Spleen (tissue), 11 donors: ENCODE measurements at regions not wholly inside any gene's neighbourhood (a gene's known extent, or its start where the extent isn't known, plus 50 kb on each side); places are given as distances from the start of the nearest gene placed in this dataset.

Experiments used
- DNase-seq: peaks from one replicate; pipeline ENCODE4 v3.0.0-alpha.2; 2020
- H3K27ac ChIP-seq, 8 donors: fragments of 200-600 bp; sonication (generic) in 7 of 8; 1 replicate in 4 of 8; 2 replicates in 4 of 8; pipeline versions ENCODE4 v1.5.0 to v1.8.0; 2016 to 2021; ENCODE audit warnings: inconsistent platforms in 4 of 8, mild to moderate bottlenecking in 4 of 8, moderate library complexity in 1 of 8
- H3K27me3 ChIP-seq, 7 donors: fragments of 200-600 bp; sonication (generic) in 6 of 7; replicated peaks in 1 of 7; 1 replicate in 4 of 7; 2 replicates in 3 of 7; pipeline versions ENCODE4 v1.5.0 to v1.8.0; 2016 to 2021; ENCODE audit warnings: inconsistent platforms in 3 of 7, mild to moderate bottlenecking in 1 of 7
- H3K36me3 ChIP-seq, 6 donors: fragments of 200-600 bp; sonication (generic) in 5 of 6; 1 replicate in 4 of 6; 2 replicates in 2 of 6; pipeline versions ENCODE4 v1.5.0 to v1.8.0; 2016 to 2021; ENCODE audit warnings: inconsistent platforms in 2 of 6
- H3K4me1 ChIP-seq, 6 donors: fragments of 200-600 bp; sonication (generic) in 5 of 6; 1 replicate in 3 of 6; 2 replicates in 3 of 6; pipeline versions ENCODE4 v1.5.0 to v1.8.0; 2016 to 2021; ENCODE audit warnings: inconsistent platforms in 3 of 6
- H3K4me3 ChIP-seq, 8 donors: fragments of 200-600 bp; sonication (generic) in 7 of 8; 1 replicate in 4 of 8; 2 replicates in 4 of 8; pipeline versions ENCODE4 v1.5.0 to v1.8.0; 2016 to 2021; ENCODE audit warnings: inconsistent platforms in 4 of 8, mild to moderate bottlenecking in 4 of 8, moderate library complexity in 2 of 8
- H3K9me3 ChIP-seq, 8 donors: fragments of 200-600 bp; sonication (generic) in 7 of 8; 1 replicate in 4 of 8; 2 replicates in 4 of 8; pipeline versions ENCODE4 v1.5.0 to v1.8.0; 2016 to 2021; ENCODE audit warnings: inconsistent platforms in 4 of 8
- CTCF ChIP-seq, 11 experiments: fragments of 200-600 bp in 7 of 11; fragments of 450-650 bp in 4 of 11; sonication (generic) in 4 of 11; IDR thresholded peaks in 8 of 11; conservative IDR thresholded peaks in 3 of 11; 1 replicate in 7 of 11; 2 replicates in 4 of 11; pipeline versions ENCODE4 v1.4.0 to v1.8.0; 2016 to 2021; ENCODE audit warnings: antibody characterized with exemption in 11 of 11, inconsistent platforms in 4 of 11, mild to moderate bottlenecking in 1 of 11
- POLR2A ChIP-seq, 3 donors: fragments of 450-650 bp; IDR thresholded peaks; one replicate each; pipeline ENCODE4 v1.5.1; 2017; ENCODE audit warnings: antibody characterized with exemption in 3 of 3, mild to moderate bottlenecking in 1 of 3
- POLR2AphosphoS5 ChIP-seq, 3 donors: sonication (generic); formaldehyde crosslinking; IDR thresholded peaks; one replicate each; pipeline ENCODE4 v1.5.1; 2017; ENCODE audit warnings: antibody characterized with exemption in 3 of 3
- whole genome bisulfite sequencing, 5 donors: extraction: QIAGEN DNeasy Blood & Tissue Kit in 3 of 5; methylation state at CpG; one replicate each; pipeline versions ENCODE4 v1.1.5 to v1.1.7; 2013 to 2018; 5-methylcytosine and 5-hydroxymethylcytosine counted together
- intact Hi-C: fragments of 100-400 bp; cut with DNase I; formaldehyde crosslinking; loops from one replicate; pipeline ENCODE4 v1.15.0; 2023; ENCODE audit warnings: low total_unique reads
- donor health status: healthy with polysubstance abuse.
- donor health status: DM: no; HTN: no; CAD: no; lungs with moderate emphysema.
- donor health status: DM: no; HTN: no; CAD: no.
- donor health status: Bipolar disorder and iron deficiency.
- donor health status: healthy.
- donor health status: DM: no; HTN: no; CAD: no.
- donor health status: DM: yes; HTN: yes; CAD: no.

DNA sequence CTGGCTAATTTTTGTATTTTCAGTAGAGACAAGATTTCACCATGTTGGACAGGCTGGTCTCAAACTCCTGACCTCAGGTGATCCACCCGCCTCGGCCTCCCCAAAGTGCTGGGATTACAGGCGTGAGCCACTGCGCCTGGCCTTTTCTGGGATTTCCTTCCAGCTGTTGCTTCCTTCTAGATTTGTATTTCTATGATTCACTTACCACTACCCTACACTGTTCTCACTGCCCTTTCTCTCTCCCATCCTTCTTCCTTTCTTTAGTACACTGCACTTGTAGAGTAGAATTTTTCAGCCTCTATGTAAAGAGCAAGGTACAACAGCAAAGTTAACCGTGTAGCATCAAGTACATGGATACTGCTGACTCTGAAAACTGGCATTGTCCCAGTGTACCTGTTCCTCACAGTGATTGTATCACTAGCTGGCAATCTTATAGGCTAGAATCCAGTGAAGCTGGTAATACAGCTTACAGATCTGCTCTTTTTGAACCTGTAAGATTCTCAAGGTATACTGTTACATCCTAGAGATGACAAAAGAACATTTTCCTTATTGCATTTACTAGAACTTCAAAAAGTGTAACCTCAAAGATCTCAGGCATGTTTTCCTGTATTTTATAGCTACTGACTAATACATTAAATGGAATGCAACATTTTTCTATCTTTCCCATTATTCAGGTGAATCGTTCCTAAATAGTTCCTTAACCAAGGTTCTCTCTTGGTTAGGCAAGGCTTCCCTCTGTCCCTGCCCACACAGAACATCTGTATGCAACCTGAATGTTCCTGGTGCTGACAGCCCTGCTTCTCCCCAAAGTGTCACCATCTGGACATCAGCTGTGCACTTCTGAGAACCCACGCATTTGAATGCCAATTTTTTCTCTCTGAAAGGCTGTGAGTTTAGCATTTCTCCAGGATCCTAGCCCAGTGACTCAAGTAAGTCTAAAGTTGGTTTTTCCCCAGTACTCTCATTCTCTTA lies 74.1 kb upstream of the RAP2B start:
- Histone ChIP-seq H3K4me3 (no peak overlapping the region), H3K4me1 (no peaks in the 10 kb centered on the region), H3K36me3 (no peaks in the 10 kb centered on the region), H3K27ac (no peak overlapping the region), H3K27me3 (no peaks in the 10 kb centered on the region), H3K9me3 (no peaks in the 10 kb centered on the region)
- WGBS, 5 donors, result 78 to 93% (median 89%) methylated on average over 7 of the region's 7 CpGs
- no peak for DNase-seq
- intact Hi-C loops, result no loop called here
- TF ChIP-seq POLR2A (IDR thresholded peaks at IDR 0.05), result no peak
- TF ChIP-seq POLR2AphosphoS5 (IDR thresholded peaks at IDR 0.05), result no peak
- no peak for TF ChIP-seq CTCF (IDR thresholded peaks at IDR 0.05 in 8 of 11, conservative IDR thresholded peaks at IDR 0.05 in 3 of 11)

DNA sequence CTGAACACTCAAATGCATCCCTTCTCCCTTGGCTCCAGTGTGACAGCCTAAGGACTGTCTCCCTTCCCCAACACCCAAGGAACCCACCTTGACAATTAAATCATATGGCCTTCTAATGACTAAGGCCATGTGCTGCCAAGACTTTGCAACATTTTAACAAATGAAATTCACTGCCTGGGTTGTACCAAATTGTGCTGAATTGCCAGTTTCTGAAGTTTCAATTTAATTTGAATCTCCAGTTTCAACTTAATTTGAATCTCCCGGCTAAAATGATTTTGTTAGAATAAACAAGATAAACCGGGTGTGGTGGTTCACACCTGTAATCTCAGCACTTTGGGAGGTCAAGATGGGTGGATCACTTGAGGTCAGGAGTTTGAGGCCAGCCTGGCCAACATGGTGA lies 72.4 kb upstream of the RAP2B start:
- no peaks in the 10 kb centered on the region for H3K4me1 ChIP-seq
- intact Hi-C loops, result no loop called here
- no peak overlapping the region for H3K4me3 ChIP-seq
- TF ChIP-seq POLR2AphosphoS5 (IDR thresholded peaks at IDR 0.05) (no peak), CTCF (IDR thresholded peaks at IDR 0.05 in 8 of 11, conservative IDR thresholded peaks at IDR 0.05 in 3 of 11) (no peak)
- no peak for DNase-seq
- no peaks in the 10 kb centered on the region for H3K9me3 ChIP-seq
- H3K27ac ChIP-seq, result no peak overlapping the region
- no peaks in the 10 kb centered on the region for H3K27me3 ChIP-seq
- WGBS, 5 donors, result 88 to 97% (median 91%) methylated on average over 2 of the region's 2 CpGs
- H3K36me3 ChIP-seq, result no peaks in the 10 kb centered on the region

DNA sequence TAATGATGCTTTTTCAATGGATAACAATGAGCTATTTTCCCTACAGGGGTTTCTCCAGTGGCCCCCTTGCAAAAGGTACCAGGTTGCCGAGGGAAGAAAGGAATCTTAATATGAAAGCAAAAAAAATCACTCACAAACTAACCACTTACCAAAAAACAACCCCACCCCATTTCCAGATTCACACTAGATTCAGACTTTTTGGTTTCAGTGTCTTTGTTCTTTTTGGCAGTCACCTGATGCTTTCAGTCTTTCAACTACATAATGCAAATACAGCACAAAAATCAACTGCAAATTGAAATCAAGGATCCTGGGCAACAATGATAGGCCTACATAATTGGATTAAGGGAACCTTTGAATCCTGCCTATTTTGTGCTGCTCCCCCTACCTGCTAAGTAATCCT lies 71.1 kb upstream of the RAP2B start:
- no peaks in the 10 kb centered on the region for H3K36me3 ChIP-seq
- WGBS, 5 donors, result 71 to 83% (median 73%) methylated on average over 1 of the region's 1 CpG
- TF ChIP-seq POLR2A (IDR thresholded peaks at IDR 0.05) (no peak), POLR2AphosphoS5 (IDR thresholded peaks at IDR 0.05) (no peak), CTCF (IDR thresholded peaks at IDR 0.05 in 8 of 11, conservative IDR thresholded peaks at IDR 0.05 in 3 of 11) (no peak)
- intact Hi-C loops, result no loop called here
- H3K9me3 ChIP-seq, result no peaks in the 10 kb centered on the region
- H3K27me3 ChIP-seq, result no peaks in the 10 kb centered on the region
- H3K27ac ChIP-seq, result no peak overlapping the region
- no peaks in the 10 kb centered on the region for H3K4me1 ChIP-seq
- DNase-seq, result no peak
- H3K4me3 ChIP-seq, result no peak overlapping the region

GRCh38 chr3:153093629-153094028 lies 68.4 kb upstream of the RAP2B start:
- TF ChIP-seq CTCF (IDR thresholded peaks at IDR 0.05 in 8 of 11, conservative IDR thresholded peaks at IDR 0.05 in 3 of 11) (no peak), POLR2A (IDR thresholded peaks at IDR 0.05) (no peak), POLR2AphosphoS5 (IDR thresholded peaks at IDR 0.05) (no peak)
- no peaks in the 10 kb centered on the region for H3K36me3 ChIP-seq
- no peaks in the 10 kb centered on the region for H3K4me1 ChIP-seq
- H3K4me3 ChIP-seq, result no peak overlapping the region
- intact Hi-C loops, result no loop called here
- no peak overlapping the region for H3K27ac ChIP-seq
- H3K27me3 ChIP-seq, result no peaks in the 10 kb centered on the region
- no peak for DNase-seq
- H3K9me3 ChIP-seq, result no peaks in the 10 kb centered on the region
